A673 (cell line): ENCODE measurements at regions not wholly inside any gene's neighbourhood (a gene's known extent, or its start where the extent isn't known, plus 50 kb on each side); places are given as distances from the start of the nearest gene placed in this dataset.

ENCODE experiments used
- CTCF ChIP-seq: fragments of 300-800, 200-600 bp; sonication (generic); conservative IDR thresholded peaks from 2 replicates; pipeline ENCODE4 v1.5.1; 2017; ENCODE audit warnings: low read depth, mild to moderate bottlenecking, antibody characterized with exemption, low read length, moderate library complexity, mixed read lengths
- EZH2 ChIP-seq: fragments of 200-600 bp; sonication (generic); IDR thresholded peaks from 2 replicates; pipeline ENCODE4 v1.6.1; 2017; ENCODE audit warnings: borderline replicate concordance, low read depth, mild to moderate bottlenecking, mixed read lengths, antibody characterized with exemption, low read length; ENCODE audit not compliant: poor library complexity, severe bottlenecking

GRCh38 chr17:77478281-77478680 lies 337.5 kb downstream of the SEC14L1 start:
- no peak for TF ChIP-seq CTCF
- no peak for TF ChIP-seq EZH2
